GM18498 (cell line): ENCODE measurements at regions not wholly inside any gene's neighbourhood (a gene's known extent, or its start where the extent isn't known, plus 50 kb on each side); places are given as distances from the start of the nearest gene placed in this dataset.

ENCODE experiments used
- ATAC-seq: cut with Tn5 transposase; IDR thresholded peaks from one replicate; pipeline ENCODE4 v1.9.1; 2021; ENCODE audit warnings: mild to moderate bottlenecking, moderate library complexity; ENCODE audit not compliant: unreplicated experiment

- ATAC-seq = no peak
These were observed 221.7 kb upstream of the TBC1D5 start for GRCh38 chr3:17964108-17964507.

- ATAC-seq = no peak
These were observed 213.0 kb upstream of the TBC1D5 start for GRCh38 chr3:17955411-17955810.

GRCh38 chr3:17954801-17955200, 212.4 kb upstream of the TBC1D5 start:
- no peak for ATAC-seq

GRCh38 chr3:17951241-17951640, 208.8 kb upstream of the TBC1D5 start:
- no peak for ATAC-seq

- no peak for ATAC-seq
These were observed 206.7 kb upstream of the TBC1D5 start for GRCh38 chr3:17949101-17949500.

GRCh38 chr3:17947833-17948232, 205.4 kb upstream of the TBC1D5 start:
- no peak for ATAC-seq

- ATAC-seq = no peak
These were observed 204.2 kb upstream of the TBC1D5 start for GRCh38 chr3:17946619-17947018.

- no peak for ATAC-seq
These were observed 203.5 kb upstream of the TBC1D5 start for GRCh38 chr3:17945799-17946399.

- ATAC-seq = no peak
These were observed 202.8 kb upstream of the TBC1D5 start for GRCh38 chr3:17945018-17945798.

- ATAC-seq = no peak
These were observed 200.4 kb upstream of the TBC1D5 start for GRCh38 chr3:17942856-17943255.

GRCh38 chr3:17941766-17942165, 199.3 kb upstream of the TBC1D5 start:
- no peak for ATAC-seq

GRCh38 chr3:17941152-17941551, 198.7 kb upstream of the TBC1D5 start:
- no peak for ATAC-seq

- ATAC-seq = no peak
These were observed 196.7 kb upstream of the TBC1D5 start for GRCh38 chr3:17939157-17939556.

GRCh38 chr3:17938313-17938712, 195.9 kb upstream of the TBC1D5 start:
- ATAC-seq = no peak

- ATAC-seq = no peak
These were observed 194.5 kb upstream of the TBC1D5 start for GRCh38 chr3:17936736-17937480.

- ATAC-seq = no peak
These were observed 192.8 kb upstream of the TBC1D5 start for GRCh38 chr3:17935222-17935621.

- ATAC-seq = no peak
These were observed 189.8 kb upstream of the TBC1D5 start for GRCh38 chr3:17932136-17932771.

GRCh38 chr3:17931131-17931530, 188.7 kb upstream of the TBC1D5 start:
- ATAC-seq = no peak

GRCh38 chr3:17928502-17929145, 186.2 kb upstream of the TBC1D5 start:
- ATAC-seq = no peak

GRCh38 chr3:17927036-17927435, 184.6 kb upstream of the TBC1D5 start:
- no peak for ATAC-seq

GRCh38 chr3:17915341-17915740, 172.9 kb upstream of the TBC1D5 start:
- no peak for ATAC-seq
